Ovary (tissue), 7 donors: ENCODE measurements at regions not wholly inside any gene's neighbourhood (a gene's known extent, or its start where the extent isn't known, plus 50 kb on each side); places are given as distances from the start of the nearest gene placed in this dataset.

Experiments used
- DNase-seq, 5 donors: peaks; one replicate each; pipeline ENCODE4 v3.0.0-alpha.2; 2019 to 2020
- H3K27ac ChIP-seq, 2 donors: fragments of 200-600 bp; one replicate each; pipeline versions ENCODE4 v1.5.1 to v1.8.0; 2019 to 2022
- H3K27me3 ChIP-seq: fragments of 200-600 bp; one replicate; pipeline ENCODE4 v1.8.0; 2022
- H3K36me3 ChIP-seq: fragments of 200-600 bp; sonication (generic); one replicate; pipeline ENCODE4 v1.5.1; 2019
- H3K4me1 ChIP-seq: one replicate; pipeline ENCODE4 v1.8.1; 2013; ENCODE audit warnings: mild to moderate bottlenecking, moderate library complexity; ENCODE audit not compliant: insufficient read depth
- H3K4me3 ChIP-seq: fragments of 200-600 bp; sonication (generic); one replicate; pipeline ENCODE4 v1.5.1; 2017
- H3K9me3 ChIP-seq, 2 donors: fragments of 200-600 bp in 1 of 2; sonication (generic) in 1 of 2; one replicate each; pipeline versions ENCODE4 v1.5.1 to v1.8.1; 2013 to 2019; ENCODE audit warnings: mild to moderate bottlenecking in 1 of 2, moderate library complexity in 1 of 2
- EP300 ChIP-seq: sonication (generic); formaldehyde crosslinking; IDR thresholded peaks from one replicate; pipeline ENCODE4 v1.6.1; 2017; ENCODE audit warnings: antibody characterized with exemption
- POLR2A ChIP-seq: fragments of 450-650 bp; IDR thresholded peaks from one replicate; pipeline ENCODE4 v1.6.1; 2017; ENCODE audit warnings: antibody characterized with exemption, mild to moderate bottlenecking, moderate library complexity
- WGBS, 3 donors: extraction: QIAGEN DNeasy Blood & Tissue Kit in 1 of 3; methylation state at CpG; one replicate each; pipeline versions ENCODE4 v1.1.5 to v1.1.7; 2013 to 2017; 5-methylcytosine and 5-hydroxymethylcytosine counted together
- intact Hi-C, 4 donors: fragments of 100-400 bp; cut with DNase I; formaldehyde crosslinking; loops; one replicate each; pipeline versions ENCODE4 v1.11.0 to v1.15.1; 2022 to 2023
- TF ChIP-seq, protein P1 (sequence below), 3 donors: fragments of 450-650 bp in 2 of 3; fragments of 200-600 bp in 1 of 3; IDR thresholded peaks; one replicate each; pipeline versions ENCODE4 v1.5.1 to v1.8.0; 2016 to 2022; ENCODE audit warnings: antibody characterized with exemption in 3 of 3, mild to moderate bottlenecking in 1 of 3
- donor health status: DM: no; HTN: no; CAD: no; lungs with moderate emphysema.
- donor health status: DM: no; HTN: no; CAD: no.
- donor health status: Bipolar disorder and iron deficiency.
- donor health status: DM: no; HTN: no; CAD: no.
- donor health status: DM: yes; HTN: yes; CAD: no.

DNA sequence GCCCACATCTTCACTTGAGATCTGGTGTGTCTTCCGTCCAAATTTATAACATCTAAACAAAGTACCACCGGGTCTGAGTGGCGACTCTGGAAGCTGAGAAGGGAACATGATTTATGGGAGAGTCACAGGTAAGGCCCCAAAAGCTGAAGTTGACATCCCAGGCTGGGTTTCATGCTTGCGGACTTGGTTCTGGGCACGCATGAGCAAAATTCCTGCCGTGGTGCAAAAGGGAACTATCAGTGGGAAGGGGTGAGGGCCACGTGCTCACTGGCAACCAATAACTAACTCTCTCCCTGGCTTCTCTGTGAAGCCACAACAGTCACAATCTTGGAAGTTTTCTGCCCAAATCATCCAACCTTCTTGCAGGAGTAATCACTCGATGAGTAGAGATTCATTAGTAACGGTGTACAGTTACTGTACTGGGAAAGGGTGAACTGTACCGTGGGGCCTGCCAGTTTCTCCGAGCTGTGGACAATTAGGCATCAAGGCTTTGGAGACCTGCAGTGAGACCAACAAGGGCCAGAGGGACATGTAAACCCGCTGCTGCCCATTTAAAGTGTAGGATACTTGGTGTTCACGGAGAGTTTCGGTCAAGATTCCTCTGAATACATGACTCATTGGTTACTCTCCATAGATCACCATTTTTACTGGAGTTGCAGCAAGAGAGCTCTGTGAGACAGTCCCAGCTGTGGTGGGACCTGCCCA is 69.4 kb upstream of the ASB18 start:
- WGBS, 3 donors: 90 to 95% (median 94%) methylated on average over 14 of the region's 14 CpGs
- no peak overlapping the region for H3K4me3 ChIP-seq
- no peaks in the 10 kb centered on the region for H3K4me1 ChIP-seq
- intact Hi-C loops: no loop called here
- no peak for DNase-seq
- H3K27me3 ChIP-seq: no peaks in the 10 kb centered on the region
- TF ChIP-seq EP300: no peak
- no peak overlapping the region for H3K27ac ChIP-seq
- no peaks in the 10 kb centered on the region for H3K9me3 ChIP-seq
- H3K36me3 ChIP-seq: no peaks in the 10 kb centered on the region

DNA sequence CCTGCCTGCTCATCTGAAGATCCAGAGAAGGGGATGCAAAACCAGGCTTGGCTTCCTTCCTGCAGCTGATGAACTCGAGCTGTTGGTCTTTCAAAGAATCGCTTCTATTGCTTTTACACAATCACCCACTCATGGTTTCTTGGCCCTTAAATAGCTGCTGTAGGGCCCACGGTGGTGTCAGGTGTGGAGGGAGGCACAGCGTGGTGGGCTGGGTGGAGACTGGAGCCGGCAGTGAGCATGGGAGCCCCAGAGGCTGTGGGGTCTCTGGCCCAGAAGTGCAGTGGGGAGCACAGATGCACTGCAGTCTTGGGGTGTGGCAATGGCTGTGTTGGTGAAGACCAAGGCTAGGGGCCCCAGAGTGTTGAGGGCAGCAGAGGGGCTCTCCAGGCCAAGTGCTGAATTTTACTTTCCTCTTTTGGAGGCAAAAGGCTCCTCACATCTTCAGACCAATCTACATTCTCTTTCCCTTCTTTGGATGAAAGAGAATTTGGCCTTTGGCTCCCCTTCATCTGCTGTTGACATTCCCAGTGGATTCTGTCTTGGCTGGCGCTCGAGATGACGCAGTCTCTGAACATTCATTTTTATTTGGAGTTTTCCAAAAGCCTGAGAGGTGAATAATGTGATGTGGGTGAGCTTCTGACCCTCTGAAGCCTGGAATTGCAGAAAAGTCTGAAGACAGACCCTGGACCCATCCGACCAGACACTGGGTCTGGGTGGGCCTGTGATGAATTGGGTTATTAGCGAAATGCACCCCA is 70.1 kb upstream of the ASB18 start:
- Histone ChIP-seq H3K9me3 (no peaks in the 10 kb centered on the region), H3K4me1 (no peaks in the 10 kb centered on the region), H3K4me3 (no peak overlapping the region), H3K36me3 (no peaks in the 10 kb centered on the region), H3K27ac (no peak overlapping the region), H3K27me3 (no peaks in the 10 kb centered on the region)
- intact Hi-C loops: no loop called here
- TF ChIP-seq, protein P1, sequence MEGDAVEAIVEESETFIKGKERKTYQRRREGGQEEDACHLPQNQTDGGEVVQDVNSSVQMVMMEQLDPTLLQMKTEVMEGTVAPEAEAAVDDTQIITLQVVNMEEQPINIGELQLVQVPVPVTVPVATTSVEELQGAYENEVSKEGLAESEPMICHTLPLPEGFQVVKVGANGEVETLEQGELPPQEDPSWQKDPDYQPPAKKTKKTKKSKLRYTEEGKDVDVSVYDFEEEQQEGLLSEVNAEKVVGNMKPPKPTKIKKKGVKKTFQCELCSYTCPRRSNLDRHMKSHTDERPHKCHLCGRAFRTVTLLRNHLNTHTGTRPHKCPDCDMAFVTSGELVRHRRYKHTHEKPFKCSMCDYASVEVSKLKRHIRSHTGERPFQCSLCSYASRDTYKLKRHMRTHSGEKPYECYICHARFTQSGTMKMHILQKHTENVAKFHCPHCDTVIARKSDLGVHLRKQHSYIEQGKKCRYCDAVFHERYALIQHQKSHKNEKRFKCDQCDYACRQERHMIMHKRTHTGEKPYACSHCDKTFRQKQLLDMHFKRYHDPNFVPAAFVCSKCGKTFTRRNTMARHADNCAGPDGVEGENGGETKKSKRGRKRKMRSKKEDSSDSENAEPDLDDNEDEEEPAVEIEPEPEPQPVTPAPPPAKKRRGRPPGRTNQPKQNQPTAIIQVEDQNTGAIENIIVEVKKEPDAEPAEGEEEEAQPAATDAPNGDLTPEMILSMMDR (IDR thresholded peaks at IDR 0.05): no peak
- no peak for TF ChIP-seq EP300
- WGBS, 3 donors: 67 to 72% (median 69%) methylated on average over 10 of the region's 10 CpGs
- peak in 2 of 5 donors; percentile 34 to 60 for DNase-seq

DNA sequence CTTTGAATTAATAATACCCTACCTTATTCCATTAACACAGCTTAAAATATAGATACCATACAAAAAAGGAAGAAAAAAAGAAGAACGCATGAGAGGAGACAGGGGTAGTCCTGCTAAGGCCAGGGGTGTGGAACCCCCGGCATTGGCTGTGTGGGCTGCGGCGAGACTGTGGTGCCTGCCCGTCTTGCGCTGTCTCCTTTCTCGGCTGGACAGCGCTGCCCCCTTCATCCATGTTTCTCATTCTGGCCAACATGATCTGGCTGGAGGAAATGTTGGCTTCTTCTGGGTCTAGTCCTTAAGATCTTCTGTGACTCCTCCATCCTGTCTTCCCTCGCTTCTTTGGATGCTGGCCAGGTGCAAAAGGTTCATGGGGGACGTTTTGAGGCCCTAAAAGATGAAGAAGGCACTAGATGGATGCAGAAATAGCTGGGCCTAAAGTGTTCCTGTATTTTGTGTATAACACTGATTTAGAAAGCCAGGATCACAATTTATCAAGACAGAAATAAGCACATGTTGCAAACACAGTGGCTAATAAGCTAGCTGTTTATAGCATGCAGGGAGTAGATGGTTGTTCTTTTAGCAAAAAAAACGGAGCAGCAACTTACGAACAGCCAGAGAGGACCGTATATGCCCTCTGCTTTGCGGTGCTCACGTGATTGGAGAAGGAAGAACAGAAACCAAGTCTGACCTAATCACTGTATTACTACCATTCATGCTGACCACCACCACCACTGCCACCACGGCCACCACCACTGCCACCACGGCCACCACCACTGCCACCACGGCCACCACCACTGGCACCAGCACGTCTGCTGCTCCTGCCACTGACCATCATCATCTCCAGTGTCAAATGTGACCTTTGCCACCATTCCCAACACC is 71.7 kb upstream of the ASB18 start:
- intact Hi-C loops: no loop called here
- no peaks in the 10 kb centered on the region for H3K36me3 ChIP-seq
- no peak for DNase-seq
- H3K27me3 ChIP-seq: no peaks in the 10 kb centered on the region
- TF ChIP-seq EP300 (no peak), POLR2A (no peak)
- TF ChIP-seq, protein P1 (IDR thresholded peaks at IDR 0.05): no peak
- H3K9me3 ChIP-seq: no peaks in the 10 kb centered on the region
- no peak overlapping the region for H3K27ac ChIP-seq
- 79 to 90% (median 82%) methylated on average over 19 of the region's 19 CpGs for WGBS, 3 donors
- H3K4me3 ChIP-seq: no peak overlapping the region
- no peaks in the 10 kb centered on the region for H3K4me1 ChIP-seq

DNA sequence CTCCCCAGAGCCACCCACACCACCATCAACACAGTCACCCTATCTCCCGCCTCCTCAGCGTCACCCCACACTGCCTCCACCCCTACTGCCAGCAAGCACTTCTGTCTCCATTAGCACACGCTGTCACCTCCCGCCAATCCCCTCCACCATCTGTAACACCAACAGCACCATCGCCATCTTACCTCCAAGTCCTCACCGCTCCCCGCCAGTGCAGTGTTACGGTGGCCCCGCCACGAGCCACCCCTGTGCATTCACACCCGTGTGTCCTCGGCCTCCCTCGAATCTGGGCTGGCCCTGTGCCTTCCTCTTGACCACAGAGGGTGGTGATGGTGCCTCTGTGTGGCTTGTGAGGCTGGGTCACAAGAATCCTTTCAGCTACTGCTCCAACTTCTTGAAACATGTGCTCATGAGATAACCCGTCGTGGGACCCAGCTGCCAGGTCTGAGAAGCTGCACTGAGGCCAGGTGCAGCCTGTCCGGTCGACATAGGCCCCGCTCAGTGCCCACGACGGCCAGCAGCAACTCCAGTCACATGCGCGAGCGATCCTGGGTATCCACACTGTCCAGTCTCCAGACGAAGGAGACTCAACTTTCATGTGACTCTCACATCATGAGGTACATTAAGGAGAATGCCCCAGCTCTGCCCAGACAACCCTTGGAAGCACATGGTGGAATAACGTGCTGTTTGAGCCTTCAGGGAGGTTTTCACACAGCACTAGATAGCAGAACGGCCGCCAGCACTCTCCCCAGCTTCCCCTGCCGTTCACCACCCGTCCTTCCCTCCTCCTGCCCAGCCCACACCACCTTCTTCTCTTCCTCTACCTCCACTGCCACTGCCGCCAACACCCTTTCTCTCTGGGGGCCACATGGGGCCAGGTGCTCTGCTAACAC is 72.6 kb upstream of the ASB18 start:
- Histone ChIP-seq H3K27me3 (no peaks in the 10 kb centered on the region), H3K9me3 (no peaks in the 10 kb centered on the region), H3K4me3 (no peak overlapping the region), H3K36me3 (no peaks in the 10 kb centered on the region), H3K27ac (no peak overlapping the region), H3K4me1 (no peaks in the 10 kb centered on the region)
- intact Hi-C loops: no loop called here
- TF ChIP-seq, protein P1 (IDR thresholded peaks at IDR 0.05): no peak
- TF ChIP-seq EP300: no peak
- TF ChIP-seq POLR2A: no peak
- no peak for DNase-seq
- 92 to 93% (median 93%) methylated on average over 30 of the region's 30 CpGs for WGBS, 3 donors
